ENCODE measurements at regions not wholly inside any gene's neighbourhood (a gene's known extent, or its start where the extent isn't known, plus 50 kb on each side); places are given as distances from the start of the nearest gene placed in this dataset.

DNA sequence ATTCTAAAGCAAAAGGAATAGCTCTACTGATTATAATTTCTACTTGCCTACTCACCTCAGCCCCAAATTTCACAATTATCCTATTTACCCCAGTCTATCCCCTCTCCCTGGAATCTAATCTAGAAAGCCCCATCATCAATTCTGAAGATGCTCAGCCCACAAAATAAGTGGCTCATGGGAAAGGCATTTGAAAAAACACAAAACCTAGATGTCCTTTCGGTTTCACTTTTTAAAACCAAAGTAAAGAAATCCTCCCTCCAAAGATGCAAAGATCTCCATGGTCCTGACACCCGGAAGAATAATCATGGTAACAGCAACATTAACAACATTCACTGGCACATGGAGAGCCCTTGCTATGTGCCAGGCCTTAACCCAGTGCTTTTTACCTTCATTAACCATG is 224.8 kb downstream of the FGFR2 start:
- TF ChIP-seq CTCF (IDR thresholded peaks at IDR 0.05) = no peak
- TF ChIP-seq POLR2A (IDR thresholded peaks at IDR 0.05) = no peak
